Smooth muscle cell (in vitro differentiated cells): ENCODE measurements at regions not wholly inside any gene's neighbourhood (a gene's known extent, or its start where the extent isn't known, plus 50 kb on each side); places are given as distances from the start of the nearest gene placed in this dataset.

Experiments
- DNase-seq: peaks from one replicate; lab custom pipeline; 2025; ENCODE audit not compliant: unreplicated experiment; lab: John Stamatoyannopoulos, UW
- H2AFZ ChIP-seq: fragments of 200-600 bp; sonication (generic); 2 replicates; pipeline ENCODE4 v1.6.0; 2016; ENCODE audit warnings: antibody characterized with exemption, low read depth, mild to moderate bottlenecking
- H3F3A ChIP-seq: fragments of 200-600 bp; sonication (generic); 2 replicates; pipeline ENCODE4 v1.6.0; 2017; ENCODE audit warnings: antibody characterized with exemption, low read depth
- H3K27ac ChIP-seq: fragments of 200-600 bp; sonication (generic); 2 replicates; pipeline ENCODE4 v1.5.1; 2016; ENCODE audit warnings: low read depth, mild to moderate bottlenecking
- H3K27me3 ChIP-seq: fragments of 200-600 bp; sonication (generic); 2 replicates; pipeline ENCODE4 v1.6.1; 2016; ENCODE audit warnings: low read depth, mild to moderate bottlenecking
- H3K36me3 ChIP-seq: fragments of 200-600 bp; sonication (generic); 2 replicates; pipeline ENCODE4 v1.5.1; 2016; ENCODE audit warnings: low read depth
- H3K4me1 ChIP-seq: fragments of 200-600 bp; sonication (generic); 2 replicates; pipeline ENCODE4 v1.5.1; 2016; ENCODE audit warnings: low read depth
- H3K4me2 ChIP-seq: fragments of 200-600 bp; sonication (generic); 2 replicates; pipeline ENCODE4 v1.6.0; 2016; ENCODE audit warnings: mild to moderate bottlenecking
- H3K4me3 ChIP-seq: fragments of 200-600 bp; sonication (generic); 2 replicates; pipeline ENCODE4 v1.5.1; 2016; ENCODE audit warnings: mild to moderate bottlenecking
- H3K79me2 ChIP-seq: fragments of 200-600 bp; sonication (generic); 2 replicates; pipeline ENCODE4 v1.6.0; 2016; ENCODE audit warnings: low read depth, mild to moderate bottlenecking
- H3K9ac ChIP-seq: fragments of 200-600 bp; sonication (generic); 2 replicates; pipeline ENCODE4 v1.6.0; 2016; ENCODE audit warnings: low read depth
- H3K9me3 ChIP-seq: fragments of 200-600 bp; sonication (generic); replicated peaks from 2 replicates; pipeline ENCODE4 v1.5.1; 2016; ENCODE audit warnings: low read depth
- H4K20me1 ChIP-seq: fragments of 200-600 bp; sonication (generic); 2 replicates; pipeline ENCODE4 v1.6.0; 2016; ENCODE audit warnings: low read depth
- WGBS: methylation state at CpG from one replicate; pipeline ENCODE4 v1.1.7; 2016; ENCODE audit warnings: low lambda C conversion rate; 5-methylcytosine and 5-hydroxymethylcytosine counted together
- TF ChIP-seq, protein P1 (sequence below): fragments of 200-600 bp; sonication (generic); IDR thresholded peaks from 2 replicates; pipeline ENCODE4 v1.5.1; 2017; ENCODE audit warnings: borderline replicate concordance, mild to moderate bottlenecking, antibody characterized with exemption; ENCODE audit not compliant: insufficient read depth, poor library complexity, severe bottlenecking

DNA sequence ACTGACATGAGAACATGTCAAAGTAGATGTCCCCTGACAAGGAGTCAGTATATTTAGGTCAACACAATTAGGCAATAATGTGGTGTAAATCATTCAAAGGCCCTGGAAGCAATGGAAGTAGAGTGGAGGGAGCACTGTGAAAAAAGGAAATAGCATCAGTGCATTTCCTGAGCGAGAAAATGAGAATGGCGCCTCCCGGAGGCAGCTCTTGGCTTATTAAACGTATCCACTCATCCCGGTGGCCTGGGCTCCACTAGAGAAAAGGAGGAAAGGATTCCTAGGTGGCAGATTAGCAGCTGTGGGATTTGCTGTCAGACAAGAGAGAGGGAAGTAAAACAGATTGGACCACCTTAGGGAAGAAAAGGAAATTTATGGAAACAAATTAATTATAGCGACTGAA is 173.7 kb upstream of the TMTC4 start:
- no peak overlapping the region for H3K9ac ChIP-seq
- H3K4me2 ChIP-seq = no peak overlapping the region
- H3F3A ChIP-seq = no peaks in the 10 kb centered on the region
- TF ChIP-seq, protein P1, sequence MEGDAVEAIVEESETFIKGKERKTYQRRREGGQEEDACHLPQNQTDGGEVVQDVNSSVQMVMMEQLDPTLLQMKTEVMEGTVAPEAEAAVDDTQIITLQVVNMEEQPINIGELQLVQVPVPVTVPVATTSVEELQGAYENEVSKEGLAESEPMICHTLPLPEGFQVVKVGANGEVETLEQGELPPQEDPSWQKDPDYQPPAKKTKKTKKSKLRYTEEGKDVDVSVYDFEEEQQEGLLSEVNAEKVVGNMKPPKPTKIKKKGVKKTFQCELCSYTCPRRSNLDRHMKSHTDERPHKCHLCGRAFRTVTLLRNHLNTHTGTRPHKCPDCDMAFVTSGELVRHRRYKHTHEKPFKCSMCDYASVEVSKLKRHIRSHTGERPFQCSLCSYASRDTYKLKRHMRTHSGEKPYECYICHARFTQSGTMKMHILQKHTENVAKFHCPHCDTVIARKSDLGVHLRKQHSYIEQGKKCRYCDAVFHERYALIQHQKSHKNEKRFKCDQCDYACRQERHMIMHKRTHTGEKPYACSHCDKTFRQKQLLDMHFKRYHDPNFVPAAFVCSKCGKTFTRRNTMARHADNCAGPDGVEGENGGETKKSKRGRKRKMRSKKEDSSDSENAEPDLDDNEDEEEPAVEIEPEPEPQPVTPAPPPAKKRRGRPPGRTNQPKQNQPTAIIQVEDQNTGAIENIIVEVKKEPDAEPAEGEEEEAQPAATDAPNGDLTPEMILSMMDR = no peak
- no peaks in the 10 kb centered on the region for H3K9me3 ChIP-seq
- H3K27ac ChIP-seq = no peak overlapping the region
- no peak overlapping the region for H3K4me3 ChIP-seq
- no peaks in the 10 kb centered on the region for H3K4me1 ChIP-seq
- H4K20me1 ChIP-seq = no peaks in the 10 kb centered on the region
- H3K79me2 ChIP-seq = no peaks in the 10 kb centered on the region
- H3K36me3 ChIP-seq = no peaks in the 10 kb centered on the region
- 94% methylated on average over 6 of the region's 6 CpGs for WGBS
- H2AFZ ChIP-seq = no peak overlapping the region
- DNase-seq = no peak
- H3K27me3 ChIP-seq = peaks cover 27% of the 10 kb centered on the region

DNA sequence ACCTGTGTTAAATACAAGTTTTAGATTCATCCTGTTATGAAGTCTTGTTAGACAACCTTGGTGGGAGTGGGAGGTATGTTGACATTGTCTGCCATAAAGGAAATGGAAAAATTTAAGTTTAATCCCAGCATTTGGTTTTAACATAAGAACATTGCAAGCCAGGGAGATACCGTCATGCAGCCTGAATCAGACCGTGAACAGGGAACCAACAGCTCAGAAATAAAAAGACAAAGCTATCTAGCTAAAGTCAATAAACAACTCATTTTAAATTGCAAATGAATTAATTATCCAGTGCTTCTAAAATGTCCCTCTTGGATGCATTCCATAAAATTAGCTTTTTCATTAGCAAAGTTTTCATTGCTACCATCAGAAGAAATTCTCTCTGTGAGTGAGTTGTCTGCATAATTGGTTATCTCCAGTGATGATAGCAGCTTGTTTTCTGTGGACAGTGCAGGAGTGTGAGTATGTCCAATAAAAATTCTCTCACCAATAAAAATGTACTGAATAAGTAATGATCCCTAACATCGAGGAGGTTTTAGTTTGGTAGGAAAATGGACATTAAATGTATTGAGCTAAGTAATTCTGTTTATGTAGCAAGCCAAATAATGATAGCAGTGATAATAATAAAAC is 170.6 kb upstream of the TMTC4 start:
- no peaks in the 10 kb centered on the region for H3K4me1 ChIP-seq
- H3K4me2 ChIP-seq = no peak overlapping the region
- no peaks in the 10 kb centered on the region for H3K36me3 ChIP-seq
- H3F3A ChIP-seq = no peaks in the 10 kb centered on the region
- no peak overlapping the region for H3K4me3 ChIP-seq
- no peak overlapping the region for H2AFZ ChIP-seq
- no peaks in the 10 kb centered on the region for H3K9me3 ChIP-seq
- TF ChIP-seq, protein P1 = no peak
- no peaks in the 10 kb centered on the region for H4K20me1 ChIP-seq
- H3K27me3 ChIP-seq = peaks cover 29% of the 10 kb centered on the region
- no peak overlapping the region for H3K27ac ChIP-seq
- WGBS = 45% methylated on average over 3 of the region's 3 CpGs
- H3K79me2 ChIP-seq = no peaks in the 10 kb centered on the region
- no peak overlapping the region for H3K9ac ChIP-seq
- DNase-seq = no peak

- H3K27me3 ChIP-seq = peaks cover 32% of the 10 kb centered on the region
- H3K79me2 ChIP-seq = no peaks in the 10 kb centered on the region
- no peak overlapping the region for H3K27ac ChIP-seq
- TF ChIP-seq, protein P1 = no peak
- no peaks in the 10 kb centered on the region for H4K20me1 ChIP-seq
- H3K4me1 ChIP-seq = no peaks in the 10 kb centered on the region
- no peak overlapping the region for H3K4me3 ChIP-seq
- 96% methylated on average over 1 of the region's 1 CpG for WGBS
- no peak overlapping the region for H2AFZ ChIP-seq
- no peaks in the 10 kb centered on the region for H3F3A ChIP-seq
- no peak for DNase-seq
- no peaks in the 10 kb centered on the region for H3K36me3 ChIP-seq
- no peak overlapping the region for H3K4me2 ChIP-seq
- no peaks in the 10 kb centered on the region for H3K9me3 ChIP-seq
- H3K9ac ChIP-seq = no peak overlapping the region
These were observed 167.5 kb upstream of the TMTC4 start for GRCh38 chr13:100842136-100842535.

DNA sequence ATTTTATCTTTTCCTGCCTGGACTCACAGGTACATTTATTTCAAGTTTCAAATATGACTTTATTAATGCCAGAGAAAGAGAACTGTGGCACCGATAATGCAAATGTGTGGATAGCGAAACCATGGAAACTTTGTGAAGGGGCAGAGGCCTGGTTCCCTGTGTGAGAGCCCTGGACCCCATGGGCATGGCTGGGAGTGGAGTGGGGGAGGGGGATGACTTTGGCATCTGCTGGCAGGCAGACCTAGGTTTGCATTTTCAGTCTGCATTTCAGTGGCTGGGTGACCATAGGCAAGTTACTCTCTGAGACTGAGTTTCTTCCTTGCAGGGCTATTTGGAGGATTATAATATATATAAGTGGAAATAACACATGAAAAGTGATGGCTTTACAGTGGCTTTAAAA is 163.8 kb upstream of the TMTC4 start:
- WGBS = 92% methylated on average over 2 of the region's 2 CpGs
- TF ChIP-seq, protein P1 = no peak
- H3K36me3 ChIP-seq = no peaks in the 10 kb centered on the region
- H3K4me1 ChIP-seq = no peaks in the 10 kb centered on the region
- H3K79me2 ChIP-seq = no peaks in the 10 kb centered on the region
- H3K27ac ChIP-seq = no peak overlapping the region
- H3K27me3 ChIP-seq = peaks cover 26% of the 10 kb centered on the region
- H3K9me3 ChIP-seq = no peaks in the 10 kb centered on the region
- H3K9ac ChIP-seq = no peak overlapping the region
- no peak overlapping the region for H2AFZ ChIP-seq
- no peaks in the 10 kb centered on the region for H4K20me1 ChIP-seq
- no peak for DNase-seq
- H3K4me2 ChIP-seq = no peak overlapping the region
- H3K4me3 ChIP-seq = no peak overlapping the region
- H3F3A ChIP-seq = no peaks in the 10 kb centered on the region
